Keratinocyte (primary cell): ENCODE measurements at regions not wholly inside any gene's neighbourhood (a gene's known extent, or its start where the extent isn't known, plus 50 kb on each side); places are given as distances from the start of the nearest gene placed in this dataset.

Experiments used
- DNase-seq: peaks from one replicate; pipeline ENCODE4 v3.0.0-alpha.2; 2011; ENCODE audit warnings: low read depth, missing footprints, low spot score
- FAIRE-seq: peaks from 2 replicates; lab custom pipeline; 2011; peaks lifted over from hg19 to GRCh38; lab: Jason Lieb, UNC
- H2AFZ ChIP-seq: 2 replicates; pipeline ENCODE4 v1.6.0; 2012; ENCODE audit warnings: low read length, control low read depth, inconsistent platforms; ENCODE audit not compliant: control insufficient read depth
- H3K27ac ChIP-seq: 2 replicates; pipeline ENCODE4 v1.5.1; 2011; ENCODE audit warnings: low read length; ENCODE audit not compliant: control insufficient read depth, insufficient read depth
- H3K27me3 ChIP-seq: 3 replicates; pipeline ENCODE4 v1.6.0; 2011; ENCODE audit warnings: low read length; ENCODE audit not compliant: control insufficient read depth, insufficient read depth; ENCODE audit errors: extremely low read depth
- H3K36me3 ChIP-seq, 2 experiments: 2 replicates in 1 of 2; 3 replicates in 1 of 2; pipeline ENCODE4 v1.5.1; 2011; ENCODE audit warnings: low read length in 2 of 2, mild to moderate bottlenecking in 1 of 2; ENCODE audit not compliant: control insufficient read depth in 2 of 2, insufficient read depth in 2 of 2; ENCODE audit errors: extremely low read depth in 1 of 2
- H3K4me1 ChIP-seq: 3 replicates; pipeline ENCODE4 v1.5.1; 2011; ENCODE audit warnings: low read length; ENCODE audit not compliant: control insufficient read depth, insufficient read depth; ENCODE audit errors: extremely low read depth
- H3K4me2 ChIP-seq: 3 replicates; pipeline ENCODE4 v1.6.0; 2011; ENCODE audit warnings: low read depth, low read length; ENCODE audit not compliant: control insufficient read depth, insufficient read depth; ENCODE audit errors: extremely low read depth
- H3K4me3 ChIP-seq, 3 experiments: fragments of 200-600 bp in 1 of 3; sonication (generic) in 1 of 3; 2 replicates in 2 of 3; 3 replicates in 1 of 3; pipeline ENCODE4 v1.5.1; 2011 to 2016; ENCODE audit warnings: low read length in 3 of 3, mild to moderate bottlenecking in 3 of 3, control low read depth in 2 of 3, inconsistent platforms in 1 of 3, low read depth in 1 of 3, mixed read lengths in 1 of 3, mixed run types in 1 of 3, moderate library complexity in 1 of 3; ENCODE audit not compliant: control insufficient read depth in 2 of 3, insufficient read depth in 2 of 3; ENCODE audit errors: extremely low read depth in 1 of 3
- H3K79me2 ChIP-seq: 2 replicates; pipeline ENCODE4 v1.6.0; 2012; ENCODE audit warnings: low read length; ENCODE audit not compliant: control insufficient read depth, insufficient read depth
- H3K9ac ChIP-seq: 3 replicates; pipeline ENCODE4 v1.6.0; 2011; ENCODE audit warnings: low read length; ENCODE audit not compliant: control insufficient read depth, insufficient read depth; ENCODE audit errors: extremely low read depth
- H3K9me1 ChIP-seq: 3 replicates; pipeline ENCODE4 v1.6.0; 2011; ENCODE audit warnings: low read length; ENCODE audit not compliant: control insufficient read depth, insufficient read depth; ENCODE audit errors: extremely low read depth
- H3K9me3 ChIP-seq: 2 replicates; pipeline ENCODE4 v1.5.1; 2012; ENCODE audit warnings: low read depth, low read length; ENCODE audit not compliant: control insufficient read depth
- H4K20me1 ChIP-seq: 3 replicates; pipeline ENCODE4 v1.6.0; 2011; ENCODE audit warnings: low read length; ENCODE audit not compliant: control insufficient read depth, insufficient read depth; ENCODE audit errors: extremely low read depth
- CTCF ChIP-seq, 3 experiments: IDR thresholded peaks in 1 of 3; conservative IDR thresholded peaks in 1 of 3; optimal IDR thresholded peaks in 1 of 3; 2 replicates in 2 of 3; 3 replicates in 1 of 3; pipeline versions ENCODE3 to v1.5.1; 2011; ENCODE audit warnings: low read length in 3 of 3, mild to moderate bottlenecking in 3 of 3, moderate library complexity in 2 of 3, control low read depth in 1 of 3, inconsistent platforms in 1 of 3; ENCODE audit not compliant: insufficient read depth in 2 of 3; ENCODE audit errors: extremely low read depth in 1 of 3
- EZH2 ChIP-seq: IDR thresholded peaks from one replicate; pipeline ENCODE4 v1.6.1; 2012; ENCODE audit warnings: inconsistent platforms, mild to moderate bottlenecking, low read length, moderate library complexity
- dilution Hi-C: fragments of 300-500 bp; cut with MboI; formaldehyde crosslinking; loops from one replicate; pipeline ENCODE4 v1.7.0; 2020; ENCODE audit warnings: low sequenced_read_pairs; ENCODE audit not compliant: extremely low pct_ligation_motif_present

GRCh38 chr2:230627806-230628724 is 84.6 kb upstream of the CAB39 start:
- Histone ChIP-seq H4K20me1 (no peaks in the 10 kb centered on the region), H3K4me1 (no peaks in the 10 kb centered on the region), H3K79me2 (no peaks in the 10 kb centered on the region), H3K4me2 (no peak overlapping the region), H3K9me1 (no peaks in the 10 kb centered on the region), H2AFZ (no peak overlapping the region), H3K27me3 (no peaks in the 10 kb centered on the region), H3K9me3 (no peaks in the 10 kb centered on the region), H3K9ac (no peak overlapping the region), H3K36me3 (no peaks in the 10 kb centered on the region), H3K27ac (no peak overlapping the region), H3K4me3 (no peak overlapping the region)
- DNase-seq (no peak), FAIRE-seq (no peak)
- dilution Hi-C loops: no loop called here
- TF ChIP-seq CTCF (optimal IDR thresholded peaks at IDR 0.05 in 1 of 3, IDR thresholded peaks at IDR 0.05 in 1 of 3, conservative IDR thresholded peaks at IDR 0.05 in 1 of 3; ENCODE audit: extremely low read depth in 1 of 3, insufficient read depth in 2 of 3, low read length in 3 of 3): no peak
- no peak for TF ChIP-seq EZH2

- Histone ChIP-seq H2AFZ (no peak overlapping the region), H3K27ac (no peak overlapping the region), H3K27me3 (no peaks in the 10 kb centered on the region), H3K9me1 (no peaks in the 10 kb centered on the region), H3K4me3 (no peak overlapping the region), H3K4me2 (no peak overlapping the region), H3K79me2 (no peaks in the 10 kb centered on the region), H4K20me1 (no peaks in the 10 kb centered on the region), H3K36me3 (no peaks in the 10 kb centered on the region), H3K9me3 (no peaks in the 10 kb centered on the region), H3K4me1 (no peaks in the 10 kb centered on the region), H3K9ac (no peak overlapping the region)
- TF ChIP-seq EZH2: no peak
- TF ChIP-seq CTCF (optimal IDR thresholded peaks at IDR 0.05 in 1 of 3, IDR thresholded peaks at IDR 0.05 in 1 of 3, conservative IDR thresholded peaks at IDR 0.05 in 1 of 3; ENCODE audit: extremely low read depth in 1 of 3, insufficient read depth in 2 of 3, low read length in 3 of 3): no peak
- dilution Hi-C loops: no loop called here
- DNase-seq (no peak), FAIRE-seq (no peak)
Measured at GRCh38 chr2:230631470-230631869, 81.2 kb upstream of the CAB39 start.
